Midbrain (tissue), 1 donor: ENCODE measurements at regions not wholly inside any gene's neighbourhood (a gene's known extent, or its start where the extent isn't known, plus 50 kb on each side); places are given as distances from the start of the nearest gene placed in this dataset.
"Not testable (repeated sequence)": the region's sequence is repeated elsewhere in the genome, so short reads cannot be mapped to it uniquely, and the experiment has no call there.

ENCODE experiments used
- DNase-seq: peaks from one replicate; lab custom pipeline; 2025; lab: John Stamatoyannopoulos, UW

DNA sequence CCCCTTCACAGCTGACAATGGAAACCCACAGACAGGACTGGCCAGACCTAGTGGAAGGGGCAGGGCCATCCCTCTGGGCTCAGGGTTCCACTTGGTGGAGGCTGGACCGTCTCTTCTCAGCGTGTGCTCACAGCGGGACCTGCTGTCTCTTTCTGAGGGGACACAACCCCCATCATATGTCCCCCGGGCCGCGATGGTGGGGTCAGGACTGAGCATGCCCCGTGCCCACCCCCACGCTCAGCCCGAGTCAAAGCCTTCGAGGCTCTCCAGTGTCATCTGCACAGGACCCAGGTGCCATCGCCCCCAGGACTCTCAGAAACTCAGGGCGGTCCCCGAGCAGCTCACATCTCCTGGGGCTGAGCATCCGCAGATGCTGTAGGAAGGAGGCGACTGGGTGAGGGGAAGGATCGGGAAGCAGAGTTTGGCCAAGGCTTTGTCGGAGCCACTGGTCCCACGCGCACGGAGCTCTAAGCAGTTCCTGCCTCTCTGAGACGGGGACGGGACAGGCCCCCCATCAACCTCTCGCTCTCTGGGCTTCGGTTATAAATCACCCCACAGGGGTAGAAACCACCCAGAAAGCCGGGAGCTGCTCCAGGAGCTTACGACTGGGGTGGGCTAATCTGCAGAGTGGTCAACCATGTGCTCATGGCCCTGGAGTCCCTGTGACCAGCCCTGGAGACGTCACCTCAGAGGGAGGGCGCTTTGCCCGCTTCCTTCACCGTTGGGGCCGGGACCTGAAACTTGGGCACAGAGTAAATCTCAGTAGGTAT is 183.4 kb upstream of the SULF2 start:
- DNase-seq: no peak

DNA sequence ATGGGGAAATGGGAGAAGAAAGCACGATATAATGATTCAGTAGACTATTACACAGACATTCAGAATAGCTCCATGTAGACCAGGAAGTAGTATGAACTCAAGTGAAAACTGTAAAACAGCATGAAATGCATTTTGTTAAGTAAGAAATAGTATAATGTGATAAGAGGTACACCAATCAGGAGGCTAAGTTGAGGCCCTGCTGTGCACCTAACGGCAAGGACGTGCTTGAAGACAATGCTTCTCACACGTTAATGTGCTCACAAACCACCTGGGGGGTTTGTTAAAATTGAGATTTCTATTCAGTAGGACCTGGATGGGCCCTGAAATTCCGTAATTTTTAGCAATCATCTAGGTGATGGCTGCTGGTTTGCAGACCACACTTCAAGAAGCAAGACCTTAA is 178.9 kb upstream of the SULF2 start:
- no peak for DNase-seq

DNA sequence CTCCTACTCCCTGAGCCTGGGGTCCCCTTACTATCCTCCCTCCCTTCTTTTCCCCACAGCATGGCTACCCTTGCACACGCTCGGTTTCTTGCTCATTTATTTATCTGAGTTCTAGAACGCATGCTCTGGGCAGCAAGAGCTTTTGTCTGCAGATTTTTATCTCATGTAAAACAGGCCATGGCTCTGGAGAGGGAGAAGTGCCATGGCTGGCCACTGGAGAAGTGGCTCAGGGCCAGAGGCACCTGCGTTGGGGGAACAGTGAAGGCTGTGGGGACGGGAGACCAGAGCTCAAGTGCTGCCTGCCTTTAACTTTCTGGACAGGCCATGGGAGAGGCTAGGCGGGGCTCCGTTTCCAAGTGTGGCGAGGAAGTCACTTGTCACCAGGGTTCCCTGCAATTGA is 177.7 kb upstream of the SULF2 start:
- no peak for DNase-seq

DNA sequence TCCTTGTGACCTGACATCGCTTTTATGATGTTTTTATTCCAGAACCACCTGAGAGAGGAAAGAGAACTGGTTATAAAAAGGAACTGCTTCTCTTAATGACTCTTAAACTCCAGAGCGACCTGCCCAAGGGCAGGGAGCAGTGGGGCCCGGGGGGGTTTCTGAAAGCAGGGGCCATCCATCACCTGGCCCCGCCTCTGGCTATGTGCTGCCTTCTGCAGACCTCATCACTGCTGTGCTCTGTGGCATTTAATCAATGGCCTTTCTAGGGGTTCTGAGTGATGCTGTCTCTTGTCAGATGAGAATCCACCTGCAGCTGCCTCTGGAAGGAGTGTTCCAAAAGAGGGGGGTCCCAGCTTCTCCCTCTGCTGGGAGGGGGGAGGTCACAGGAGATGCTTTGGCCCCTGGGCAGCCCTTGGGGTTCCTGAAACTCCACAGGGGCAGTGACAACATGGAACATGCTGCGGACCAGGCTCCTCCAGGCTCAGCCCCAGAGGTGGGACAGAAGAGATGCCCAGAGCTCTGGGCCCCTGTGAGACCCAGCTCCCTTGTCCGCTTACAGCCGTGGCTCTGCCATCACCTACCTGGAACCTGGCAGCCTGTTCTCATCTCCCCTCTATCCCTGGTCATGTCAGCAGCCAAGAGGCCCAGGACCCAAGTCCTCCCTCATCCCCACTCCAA is 177.1 kb upstream of the SULF2 start:
- no peak for DNase-seq

DNA sequence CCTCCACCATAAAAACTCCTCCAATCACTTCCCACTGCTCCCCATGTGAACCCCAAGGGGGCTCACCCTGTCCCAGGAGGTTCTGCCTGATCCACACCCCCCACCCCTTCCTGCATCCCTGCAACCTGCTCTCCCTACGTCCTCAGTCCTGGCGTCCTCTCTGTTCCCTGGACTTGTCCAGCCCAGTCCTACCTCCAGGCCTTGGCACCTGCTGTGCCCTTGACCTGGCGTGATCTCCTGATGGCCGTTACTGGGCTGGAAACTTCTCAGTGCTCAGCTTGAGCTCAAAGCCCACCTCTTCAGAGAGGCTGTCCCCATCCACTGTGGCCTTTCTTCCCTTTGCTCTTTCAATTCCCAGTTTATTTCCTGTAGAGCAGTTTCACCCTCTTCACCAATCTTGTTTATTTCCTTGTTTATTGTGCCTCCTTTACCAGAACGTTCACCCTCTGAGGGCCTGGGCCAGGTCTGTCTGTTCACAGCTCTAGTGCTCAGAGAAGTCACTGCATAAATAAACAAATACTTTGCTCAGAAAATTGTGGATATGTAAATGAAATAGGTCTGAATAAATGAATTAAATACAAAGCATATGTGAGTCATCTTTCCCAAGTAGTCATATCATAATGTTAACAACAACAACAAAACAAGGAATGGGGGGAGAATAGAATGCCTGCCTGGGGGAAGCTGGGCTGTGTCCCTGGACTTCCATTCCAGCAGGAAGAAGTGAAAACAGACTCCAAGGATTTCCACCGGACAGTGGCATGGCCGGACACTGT is 175.7 kb upstream of the SULF2 start:
- DNase-seq: no peak

DNA sequence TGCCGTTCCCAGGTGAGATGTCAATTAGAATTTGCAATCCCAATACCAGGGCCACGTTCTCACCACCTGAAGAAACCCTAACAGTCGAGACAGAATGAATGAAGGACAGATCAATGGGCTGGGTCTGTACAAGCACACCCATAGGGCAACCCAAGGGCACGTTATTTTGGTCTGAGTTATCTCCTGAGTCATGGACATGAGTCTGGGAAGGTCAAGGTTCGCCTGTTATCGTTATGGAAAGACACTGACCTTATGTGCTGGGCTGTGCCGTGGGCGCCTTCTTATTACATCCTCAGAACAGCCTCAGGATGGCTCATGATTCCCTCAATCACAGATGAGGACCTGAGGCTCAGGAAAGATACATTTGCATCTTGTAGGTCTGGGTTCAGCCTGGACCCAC is 175.0 kb upstream of the SULF2 start:
- no peak for DNase-seq

DNA sequence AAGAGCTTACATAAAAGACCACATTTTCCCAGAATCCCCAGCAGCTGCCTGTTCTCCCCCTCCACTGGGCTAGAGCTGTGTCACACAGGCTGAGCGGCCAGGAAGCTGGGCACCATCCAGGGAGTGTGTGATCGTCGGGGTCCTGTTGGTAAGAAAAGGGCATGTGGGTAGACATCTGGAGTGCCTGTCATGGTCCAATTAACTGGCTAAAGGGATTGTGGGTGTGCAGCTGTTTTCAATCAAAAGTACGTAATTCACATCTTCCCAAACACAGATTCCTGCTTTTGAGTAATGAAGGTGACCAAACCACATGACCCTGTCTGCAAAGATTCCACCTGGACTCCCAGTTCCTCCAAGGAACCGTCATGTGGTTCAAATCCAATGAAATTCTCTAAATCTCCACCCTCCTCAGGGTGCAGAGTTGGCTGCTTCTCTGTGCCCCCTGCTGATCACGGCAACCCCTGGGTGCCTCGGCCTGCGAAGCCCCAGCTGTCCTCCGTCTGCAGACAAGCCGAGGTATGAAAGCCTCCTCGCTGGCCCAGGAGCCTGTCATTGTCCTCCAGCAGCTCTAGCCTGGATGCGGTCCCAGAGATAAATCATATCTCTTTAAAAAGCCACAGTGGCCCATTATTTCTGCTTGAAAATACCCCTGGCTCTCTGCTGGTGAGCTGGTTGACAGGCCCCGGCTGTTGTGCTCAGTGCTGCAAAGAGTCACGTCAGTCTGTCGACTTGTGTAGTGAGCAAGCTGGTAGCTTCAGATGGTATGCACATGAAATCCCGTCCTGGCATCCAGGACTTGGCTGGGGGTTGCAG is 172.9 kb upstream of the SULF2 start:
- DNase-seq: not testable (repeated sequence)

DNA sequence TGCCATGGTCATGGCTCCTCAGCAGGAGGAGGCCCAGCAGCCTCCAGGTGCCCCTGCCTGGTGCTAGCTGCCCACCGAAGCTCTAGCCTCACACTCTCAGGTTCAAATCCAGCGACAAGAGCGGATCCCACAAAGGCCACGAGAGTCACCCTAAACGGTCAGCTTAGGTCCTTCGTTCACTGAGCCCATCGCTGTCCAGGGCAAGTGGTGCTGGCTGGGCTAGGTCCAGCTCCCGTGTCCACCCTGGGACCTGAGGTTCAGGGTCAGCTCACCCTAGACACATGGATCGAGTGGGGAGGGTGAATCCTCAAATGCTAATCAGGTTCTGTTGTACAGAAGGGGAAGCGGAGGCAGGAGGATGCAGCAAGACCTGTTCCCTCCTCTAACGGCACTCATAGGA is 171.9 kb upstream of the SULF2 start:
- no peak for DNase-seq

DNA sequence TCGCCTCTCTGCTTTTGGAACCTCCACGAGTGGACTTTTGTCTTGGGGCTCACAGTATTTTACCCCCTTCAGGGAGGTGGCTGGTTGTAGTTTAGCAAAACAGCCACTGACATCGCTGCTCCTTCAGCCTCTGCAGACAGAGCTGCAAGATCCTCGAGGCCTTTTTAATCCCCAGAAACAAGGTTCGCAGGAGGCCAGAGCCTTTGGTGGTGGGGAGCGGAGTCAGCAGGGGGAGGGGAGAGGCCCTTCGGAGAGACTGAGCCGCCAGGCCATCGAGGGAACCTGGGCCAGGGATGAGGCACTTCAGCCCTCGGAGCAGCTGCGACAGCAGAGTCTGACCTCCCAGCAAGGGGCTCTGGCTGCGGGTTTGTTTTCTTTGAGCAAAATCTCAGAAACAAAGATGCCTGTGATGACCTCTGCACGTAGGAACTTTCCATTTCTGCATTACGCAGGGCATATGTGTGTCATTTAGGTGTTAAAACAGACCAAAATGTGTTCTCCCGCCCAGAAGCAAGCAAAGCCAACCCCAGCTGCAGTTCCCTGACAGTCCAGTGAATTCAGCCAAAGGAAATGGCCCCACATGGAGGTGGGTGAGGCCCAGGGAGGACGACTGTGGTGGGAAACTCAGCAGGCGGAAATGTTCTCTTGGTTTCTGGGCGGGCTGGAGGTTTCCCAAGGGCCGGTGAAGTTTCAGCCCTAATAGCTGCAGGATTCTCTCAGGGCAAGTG is 171.2 kb upstream of the SULF2 start:
- no peak for DNase-seq

DNA sequence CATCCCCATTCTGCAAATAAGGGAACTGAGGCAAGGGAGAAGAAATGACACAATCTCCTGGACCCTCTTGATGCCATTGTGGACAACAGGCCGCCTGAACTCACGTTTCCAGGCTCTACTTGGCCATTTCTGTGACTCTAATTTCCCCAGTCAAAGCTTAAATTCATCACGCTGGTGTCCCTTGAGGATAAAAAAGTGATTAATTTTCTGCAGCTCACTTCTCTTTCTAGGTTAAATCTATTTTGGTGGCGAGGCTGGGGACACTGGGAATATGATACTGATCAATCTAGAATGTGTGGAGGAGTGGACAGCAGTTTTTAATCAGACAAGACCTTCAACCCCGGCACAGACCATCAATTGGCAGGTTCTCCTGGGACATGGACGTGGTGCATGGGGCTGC is 168.2 kb upstream of the SULF2 start:
- no peak for DNase-seq

DNA sequence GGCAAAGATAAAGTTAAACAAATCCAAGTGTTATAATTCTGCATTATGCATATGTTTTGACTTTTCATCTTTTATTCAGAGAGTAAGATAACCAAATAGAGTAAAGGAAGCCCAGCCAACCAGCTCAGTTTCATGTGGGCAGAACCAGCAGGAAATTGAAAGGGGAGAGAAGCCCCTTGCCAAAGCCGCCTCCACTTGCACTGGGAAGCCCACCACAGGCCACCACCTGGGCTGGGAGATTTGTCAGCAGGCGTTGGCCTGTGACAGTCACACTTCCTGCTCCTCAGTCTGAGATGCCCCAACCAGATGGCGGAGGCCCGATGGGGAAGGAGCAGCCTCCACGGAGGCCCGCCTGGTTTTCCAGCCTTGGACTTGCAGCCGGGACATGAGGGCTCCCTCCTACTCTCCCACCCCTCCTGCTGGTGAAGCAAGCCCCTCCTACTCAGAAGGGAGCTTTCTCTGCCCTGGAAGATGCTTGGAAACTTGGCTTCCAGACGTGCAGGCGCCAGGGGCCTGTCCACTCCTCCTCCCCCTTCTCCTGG is 166.8 kb upstream of the SULF2 start:
- no peak for DNase-seq

DNA sequence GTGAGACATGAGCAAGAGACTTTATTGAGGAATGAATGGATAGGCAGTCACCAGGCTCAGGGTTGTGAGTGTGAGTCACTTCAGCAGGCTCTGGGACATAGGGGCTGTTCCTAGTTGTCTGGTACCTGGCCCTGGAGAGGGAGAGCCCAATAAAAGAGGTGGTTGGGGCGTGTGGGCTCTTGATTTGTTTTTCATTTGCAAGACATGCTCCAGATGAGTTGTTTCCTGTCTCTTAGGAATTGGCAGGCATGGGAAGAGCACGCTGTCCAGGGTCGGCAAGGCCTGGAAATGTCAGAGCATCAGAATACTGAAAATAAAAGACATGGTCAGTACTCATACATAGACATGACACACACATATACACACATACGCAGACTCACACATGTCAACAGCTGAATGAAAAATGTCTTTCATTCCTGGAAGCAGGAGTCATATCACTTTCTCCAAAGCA is 166.3 kb upstream of the SULF2 start:
- no peak for DNase-seq

DNA sequence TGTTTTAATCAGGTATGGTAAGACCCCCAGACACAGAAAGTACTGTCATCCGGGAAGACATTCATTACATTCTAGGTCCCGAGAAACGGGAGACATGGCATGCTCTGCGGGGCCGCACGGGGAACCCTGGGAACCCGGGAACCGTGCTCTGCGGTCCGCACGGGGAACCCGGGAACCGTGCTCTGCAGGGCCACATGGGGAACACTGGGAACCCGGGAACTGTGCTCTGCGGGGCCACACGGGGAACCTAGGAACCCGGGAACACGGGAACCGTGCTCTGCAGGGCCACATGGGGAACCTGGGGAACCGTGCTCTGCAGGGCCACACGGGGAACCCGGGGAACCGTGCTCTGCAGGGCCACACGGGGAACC is 165.6 kb upstream of the SULF2 start:
- DNase-seq: no peak

DNA sequence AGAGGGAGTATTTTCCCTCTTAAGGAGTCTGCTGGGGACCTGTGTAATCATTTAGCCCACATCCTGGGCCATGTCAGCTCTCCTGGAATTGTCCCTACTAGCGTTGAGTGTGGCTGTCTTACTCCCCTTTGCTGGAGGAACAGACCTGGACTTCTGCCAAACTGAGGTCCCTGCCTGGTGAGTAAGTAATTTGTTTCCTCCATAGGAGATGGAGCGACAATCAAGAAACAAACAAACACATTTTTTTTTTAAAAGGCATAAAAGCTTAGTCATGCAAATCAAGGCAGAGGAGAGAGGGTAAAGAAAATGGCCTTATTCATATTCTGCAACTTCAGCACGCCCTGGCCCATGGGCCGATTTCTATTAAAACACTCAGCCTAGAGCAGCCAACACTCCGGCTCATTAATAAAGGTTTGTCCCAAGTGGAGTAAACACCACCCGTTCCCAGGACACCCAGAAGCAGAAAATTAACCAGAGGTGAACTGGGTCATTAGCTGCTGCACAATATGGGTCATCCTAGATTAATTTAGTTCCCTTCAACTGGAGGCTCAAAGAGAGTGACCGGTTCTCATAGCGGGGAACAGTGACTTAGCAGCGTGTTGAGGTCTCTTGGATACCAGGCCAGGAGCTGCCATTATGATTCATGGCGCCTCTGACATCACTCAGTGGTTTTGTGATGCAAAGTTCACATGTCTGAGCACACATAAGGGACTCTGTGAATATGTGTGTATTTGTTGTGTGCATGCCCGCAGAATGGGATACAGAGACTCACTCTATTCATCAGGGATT is 165.0 kb upstream of the SULF2 start:
- peak; percentile 43 for DNase-seq

DNA sequence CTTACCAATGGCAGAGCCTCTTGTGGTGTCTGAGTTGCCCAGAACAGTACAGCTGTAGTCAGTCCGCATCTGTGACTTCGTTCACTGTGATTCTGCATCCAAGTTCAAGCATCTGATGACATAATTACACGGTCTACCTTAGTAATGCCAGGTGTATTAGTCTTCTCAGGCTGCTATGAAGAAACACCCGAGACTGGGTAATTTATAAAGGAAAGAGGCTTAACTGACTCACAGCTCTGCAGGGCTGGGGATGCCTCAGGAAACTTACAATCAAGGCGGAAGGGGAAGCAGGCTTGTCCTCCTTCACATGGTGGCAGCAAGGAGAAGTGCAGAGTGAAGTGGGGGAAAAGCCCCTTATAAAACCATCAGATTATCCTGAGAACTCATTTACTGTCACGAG is 163.9 kb upstream of the SULF2 start:
- no peak for DNase-seq

DNA sequence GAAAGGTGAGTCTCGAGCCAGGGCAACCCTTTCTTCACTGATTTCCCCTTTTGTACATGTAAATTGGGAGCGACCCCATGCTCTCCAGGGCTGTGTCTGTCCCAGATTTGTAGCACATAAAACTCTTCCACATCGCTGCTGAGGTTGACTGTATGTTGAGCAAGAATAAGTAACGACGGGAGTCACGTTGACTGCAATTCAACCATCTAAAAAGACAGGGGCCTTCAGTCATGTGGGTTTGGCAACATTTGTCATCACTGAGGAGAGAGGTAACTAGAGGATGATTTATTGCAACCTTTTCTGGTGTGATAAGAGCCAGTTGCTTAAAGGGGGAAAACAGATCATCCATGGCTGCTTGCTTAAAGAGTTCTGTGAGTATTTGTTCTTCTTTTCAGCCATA is 159.4 kb upstream of the SULF2 start:
- DNase-seq: no peak

DNA sequence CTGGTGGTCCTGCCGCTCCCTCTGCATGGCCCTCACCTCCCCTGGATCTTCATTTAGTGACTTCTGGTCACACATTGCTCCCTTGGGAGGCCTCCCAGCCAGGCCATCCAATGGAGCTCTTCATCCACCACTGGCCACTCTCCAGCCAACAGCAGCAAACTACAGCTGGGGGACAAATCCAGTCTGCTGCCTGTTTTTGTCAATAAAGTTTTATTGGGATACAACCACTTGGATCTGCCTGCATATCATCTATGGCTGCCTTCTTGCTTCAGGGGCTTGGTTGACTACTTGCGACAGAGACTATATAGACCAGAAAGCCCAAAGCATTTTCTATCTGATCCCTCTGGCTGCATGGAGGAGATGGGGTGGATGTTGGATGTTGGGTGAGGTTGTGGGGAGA is 156.6 kb upstream of the SULF2 start:
- DNase-seq: no peak

DNA sequence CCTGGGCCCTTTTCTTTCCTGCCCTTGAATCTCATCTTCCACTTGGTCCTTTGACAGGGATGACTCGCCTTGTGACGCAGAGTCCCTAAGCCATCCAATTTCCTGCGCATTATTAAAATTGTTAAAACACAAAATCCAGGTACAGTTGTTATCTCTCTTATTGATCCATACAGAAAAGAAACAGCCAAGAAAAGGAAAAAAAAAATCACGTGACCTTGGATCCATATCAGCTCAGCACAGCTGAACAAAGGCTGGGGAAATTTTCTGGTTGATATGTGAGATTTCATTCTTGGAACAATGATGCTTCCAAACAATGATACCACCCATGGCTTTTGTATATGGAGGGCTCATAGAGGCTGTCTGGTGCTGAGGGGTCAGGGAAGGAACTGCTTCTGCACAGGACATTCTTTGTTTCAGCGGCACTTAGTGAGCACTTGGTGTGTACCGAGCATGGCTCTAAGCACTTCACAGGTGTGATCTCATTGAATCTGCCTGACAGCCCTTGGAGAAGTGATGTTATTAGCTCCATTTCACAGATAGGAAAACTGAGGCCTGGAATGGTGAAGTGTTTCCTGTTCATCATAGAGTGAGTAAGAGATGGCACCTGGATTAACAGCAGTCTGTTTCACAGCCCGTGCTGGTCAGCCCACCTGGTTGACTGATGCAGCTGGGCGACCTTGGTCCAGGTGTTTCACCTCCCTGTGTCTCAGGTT is 155.0 kb upstream of the SULF2 start:
- no peak for DNase-seq

DNA sequence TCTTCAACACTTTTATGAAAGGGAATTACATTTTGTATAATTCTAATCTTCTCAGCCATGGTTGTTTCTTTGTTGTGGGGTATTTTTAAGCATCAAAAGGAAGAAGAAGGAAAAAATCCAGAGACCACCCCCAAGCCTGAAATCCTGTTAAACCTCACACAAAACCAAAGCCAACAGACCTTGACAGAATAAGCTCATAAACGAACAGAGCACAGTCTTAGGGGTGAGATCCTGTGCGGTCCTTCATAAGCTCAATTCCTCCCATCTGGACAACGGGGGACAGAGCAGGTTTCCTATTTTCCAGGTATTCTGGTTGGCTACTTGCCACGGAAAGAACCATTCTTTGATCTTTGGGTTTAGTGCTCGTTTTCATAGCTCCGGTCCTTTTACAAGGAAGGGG is 151.3 kb upstream of the SULF2 start:
- no peak for DNase-seq

DNA sequence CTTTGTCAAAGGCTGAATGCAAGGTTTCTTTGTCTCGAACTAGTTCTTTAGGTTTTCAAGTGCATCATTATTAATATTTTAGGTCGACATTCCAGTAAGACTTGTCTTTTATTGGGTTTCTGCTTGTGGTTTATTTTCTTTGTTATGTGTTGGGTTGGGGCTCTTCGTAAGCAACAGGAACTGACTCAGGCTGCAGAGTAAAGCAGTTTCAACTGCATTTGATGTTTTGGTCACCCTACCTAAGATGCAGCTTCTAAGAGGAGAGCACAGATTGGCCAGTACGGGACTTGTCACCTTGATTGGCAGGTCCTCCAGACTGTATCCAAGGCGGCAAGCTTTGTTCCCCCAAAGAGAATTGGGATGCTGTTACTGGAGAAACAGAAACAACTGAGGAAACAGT is 149.5 kb upstream of the SULF2 start:
- no peak for DNase-seq
